GM19463 (cell line): ENCODE measurements at regions not wholly inside any gene's neighbourhood (a gene's known extent, or its start where the extent isn't known, plus 50 kb on each side); places are given as distances from the start of the nearest gene placed in this dataset.

Experiments used
- ATAC-seq: cut with Tn5 transposase; IDR thresholded peaks from one replicate; pipeline ENCODE4 v1.9.1; 2021; ENCODE audit warnings: mild to moderate bottlenecking, moderate library complexity; ENCODE audit not compliant: unreplicated experiment

GRCh38 chr3:34696831-34697230 is 898.4 kb downstream of the PDCD6IP start:
- no peak for ATAC-seq

GRCh38 chr3:34703053-34703452 is 904.6 kb downstream of the PDCD6IP start:
- no peak for ATAC-seq

DNA sequence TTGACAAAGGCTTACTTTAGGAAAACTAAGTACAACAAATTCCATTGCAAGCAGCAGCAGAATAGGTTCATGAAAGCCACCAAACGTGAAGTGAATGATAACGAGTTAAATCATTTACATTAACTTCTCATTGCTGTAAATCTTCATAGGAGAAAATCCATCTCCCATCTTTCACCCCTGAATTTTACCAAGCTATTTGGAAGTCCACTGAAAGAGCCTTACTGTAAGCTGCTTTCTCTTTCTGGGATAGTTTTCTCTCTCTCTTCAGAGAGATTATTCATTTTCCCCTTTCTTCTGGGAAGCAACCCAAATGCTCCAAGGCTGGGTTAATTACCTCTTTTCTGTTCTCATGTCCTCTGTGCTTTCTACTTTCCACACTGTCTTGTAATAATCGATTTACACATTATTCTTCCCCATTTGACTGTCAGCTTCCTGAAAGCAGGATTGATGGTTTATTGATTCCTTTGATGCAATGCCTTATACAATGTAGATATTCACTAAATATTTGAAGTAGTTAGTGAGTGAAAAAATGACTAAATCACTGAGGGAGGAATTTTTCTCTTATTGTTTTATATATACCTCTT is 914.3 kb upstream of the ARPP21 start:
- ATAC-seq: no peak

- no peak for ATAC-seq
Measured at GRCh38 chr3:34725774-34726173, 913.6 kb upstream of the ARPP21 start.

- ATAC-seq: no peak
Measured at GRCh38 chr3:34727700-34728099, 911.6 kb upstream of the ARPP21 start.

DNA sequence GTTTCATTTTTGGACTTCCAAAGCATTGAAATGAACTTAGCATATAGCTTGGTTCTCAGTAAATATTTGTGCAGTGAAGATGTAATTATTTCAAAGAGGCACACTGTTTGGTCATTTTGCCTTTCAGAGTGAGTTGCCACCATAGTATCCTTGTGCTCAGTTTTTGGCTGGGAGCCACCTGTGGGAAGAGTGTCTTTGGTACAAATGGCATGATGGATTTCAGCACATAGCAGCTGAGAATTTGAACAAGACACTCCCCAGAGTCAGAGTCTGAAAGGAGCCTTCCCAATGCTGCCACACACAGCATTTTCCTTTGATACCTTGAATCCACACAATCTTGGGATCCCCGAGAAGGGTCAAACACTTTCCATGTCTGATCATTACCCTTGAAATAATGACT is 897.2 kb upstream of the ARPP21 start:
- no peak for ATAC-seq

- no peak for ATAC-seq
Measured at GRCh38 chr3:34758630-34759261, 880.6 kb upstream of the ARPP21 start.

- no peak for ATAC-seq
Measured at GRCh38 chr3:34777386-34777785, 861.9 kb upstream of the ARPP21 start.

- ATAC-seq: no peak
Measured at GRCh38 chr3:34779092-34779491, 860.2 kb upstream of the ARPP21 start.

- ATAC-seq: no peak
Measured at GRCh38 chr3:34780294-34780693, 859.0 kb upstream of the ARPP21 start.

GRCh38 chr3:34780973-34781372 is 858.4 kb upstream of the ARPP21 start:
- ATAC-seq: no peak

- no peak for ATAC-seq
Measured at GRCh38 chr3:34782871-34783270, 856.5 kb upstream of the ARPP21 start.

DNA sequence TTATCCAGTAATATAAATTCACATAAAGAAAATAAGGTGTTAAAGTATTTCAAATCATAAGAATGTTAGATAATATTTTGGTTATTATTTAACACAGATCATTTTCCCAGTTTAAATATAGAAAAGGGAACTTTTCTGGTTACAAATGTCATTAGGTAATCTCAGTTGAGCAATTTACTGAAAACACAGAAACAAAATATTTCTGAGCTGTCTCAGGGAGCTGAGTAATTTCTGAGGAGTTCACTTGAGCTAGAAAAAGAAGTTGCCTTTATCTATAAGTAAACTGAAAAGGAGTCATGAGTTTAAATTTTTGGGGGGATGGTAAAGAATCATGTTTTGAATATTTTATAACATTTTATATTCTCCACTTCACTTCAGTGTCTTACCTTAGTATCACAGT is 855.4 kb upstream of the ARPP21 start:
- ATAC-seq: no peak

DNA sequence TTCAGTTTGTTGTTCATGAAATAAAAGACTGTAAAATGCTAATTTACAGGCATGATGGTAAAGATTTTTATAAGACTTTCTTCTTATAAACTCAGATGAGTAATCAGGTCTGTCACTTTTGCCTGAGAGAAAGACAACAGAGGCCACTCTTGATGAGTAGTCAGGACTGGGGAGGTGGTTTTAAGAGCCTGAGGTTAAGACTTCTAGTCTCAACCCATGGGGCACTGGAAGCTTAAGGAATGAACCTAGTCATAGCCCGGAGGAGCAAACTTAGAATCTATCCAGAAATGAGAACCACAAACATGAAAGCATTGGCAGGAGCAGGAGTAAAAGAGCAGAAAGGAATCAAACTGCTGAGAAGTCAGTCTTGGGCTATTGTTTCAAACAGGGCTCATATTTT is 846.3 kb upstream of the ARPP21 start:
- ATAC-seq: no peak

GRCh38 chr3:34807611-34808010 is 831.7 kb upstream of the ARPP21 start:
- ATAC-seq: no peak

- no peak for ATAC-seq
Measured at GRCh38 chr3:34808287-34808686, 831.0 kb upstream of the ARPP21 start.

DNA sequence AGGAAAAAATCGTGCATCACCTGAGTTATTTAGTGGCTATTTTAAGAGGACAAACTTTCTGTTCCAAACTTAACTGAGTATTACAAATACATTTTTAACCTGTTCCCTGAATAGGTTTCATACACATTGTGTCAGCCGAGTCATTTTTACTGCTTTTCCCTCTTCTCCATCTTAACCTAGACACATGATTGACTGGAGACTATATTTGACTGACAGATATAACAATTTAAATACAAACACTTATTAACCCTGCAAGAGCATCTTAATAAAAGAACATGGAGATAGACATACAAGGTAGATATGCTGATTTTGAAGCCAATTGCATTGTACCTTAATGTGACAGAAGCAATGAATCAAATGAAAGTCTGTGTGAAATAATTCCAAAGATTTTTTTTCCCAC is 810.5 kb upstream of the ARPP21 start:
- ATAC-seq: no peak

- no peak for ATAC-seq
Measured at GRCh38 chr3:34832865-34833508, 806.3 kb upstream of the ARPP21 start.

DNA sequence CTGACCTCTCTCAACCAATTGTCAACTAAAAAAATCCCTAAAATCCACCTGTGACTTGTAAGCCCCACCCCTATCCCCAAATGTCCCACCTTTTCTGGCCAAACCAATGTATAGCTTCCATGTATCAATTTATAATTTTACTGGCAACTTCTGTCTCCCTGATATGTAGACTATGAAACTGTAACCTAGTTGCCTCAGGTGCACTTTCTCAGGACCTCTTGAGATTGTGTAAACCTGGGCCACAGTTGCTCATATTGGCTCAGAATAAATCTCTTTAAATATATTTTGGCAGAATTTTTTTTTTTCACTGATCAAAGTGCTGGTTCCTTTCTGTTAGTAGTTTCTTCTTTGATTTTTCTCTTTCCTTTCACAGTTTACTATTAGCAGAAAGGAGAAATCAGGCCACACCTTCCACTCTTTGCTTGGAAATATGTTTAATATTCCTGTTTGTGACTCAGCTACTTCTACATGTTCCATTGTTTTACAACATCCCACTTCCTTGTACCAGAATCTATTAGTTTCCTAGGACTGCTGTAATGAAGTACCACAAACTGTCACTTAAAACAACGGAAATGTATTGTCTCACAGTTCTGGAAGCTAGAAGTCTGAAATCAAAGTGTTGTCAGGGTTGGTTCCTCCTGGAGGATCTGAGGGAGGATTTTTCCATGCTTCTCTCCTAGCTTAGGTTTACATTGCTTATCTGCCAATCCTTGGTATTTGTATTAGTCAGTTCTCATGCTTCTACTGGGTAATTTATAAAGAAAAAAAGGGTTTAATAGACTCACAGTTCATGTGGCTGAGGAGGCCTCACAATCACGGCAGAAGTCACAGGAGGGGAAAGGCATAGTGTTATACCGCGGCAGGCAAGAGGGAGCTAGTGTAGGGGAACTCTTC is 801.2 kb upstream of the ARPP21 start:
- ATAC-seq: no peak

DNA sequence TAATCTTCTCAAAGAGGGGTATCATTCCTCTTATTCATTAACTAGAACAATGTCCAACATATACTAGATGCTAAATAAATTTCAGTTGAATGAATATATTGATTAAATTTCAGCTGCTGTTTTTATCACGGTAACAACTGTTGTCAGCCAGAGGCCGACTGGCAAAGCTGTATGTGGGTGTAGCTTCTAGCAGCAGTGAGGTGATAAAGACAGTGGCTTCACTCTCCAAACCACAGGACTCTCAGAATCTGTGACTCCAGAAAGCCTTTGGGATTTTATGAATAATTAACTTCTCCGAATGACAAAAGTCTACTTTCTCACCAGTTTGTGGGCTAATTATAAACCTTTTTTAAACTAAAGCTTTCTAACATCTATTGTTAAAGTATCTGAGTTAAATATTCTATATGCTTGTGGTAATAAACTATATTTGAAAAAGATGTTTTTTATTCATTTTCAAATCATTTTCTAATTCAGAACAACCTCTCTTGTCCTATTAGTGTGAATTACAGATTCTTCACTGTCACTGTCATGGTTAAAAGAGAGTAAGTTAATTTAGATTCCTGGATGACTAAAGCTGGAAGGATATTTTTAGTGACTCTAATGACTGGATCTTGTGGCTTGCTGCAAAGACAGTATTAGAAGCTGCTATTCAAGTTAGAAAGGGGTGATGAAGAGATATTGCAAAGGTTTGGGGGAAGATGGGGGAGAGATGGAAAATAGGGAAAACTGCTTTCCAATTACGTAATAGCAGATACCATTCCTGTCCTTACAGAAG is 796.4 kb upstream of the ARPP21 start:
- no peak for ATAC-seq

GRCh38 chr3:34844323-34844620 is 795.1 kb upstream of the ARPP21 start:
- no peak for ATAC-seq
